CD4-positive, alpha-beta T cell (primary cell): ENCODE measurements at regions not wholly inside any gene's neighbourhood (a gene's known extent, or its start where the extent isn't known, plus 50 kb on each side); places are given as distances from the start of the nearest gene placed in this dataset.

ENCODE experiments used
- ATAC-seq: fragments of 200-7000 bp; cut with Tn5 transposase; one replicate; pipeline ENCODE4 v1.10.0; 2022; ENCODE audit warnings: mild to moderate bottlenecking; ENCODE audit not compliant: poor library complexity
- CTCF ChIA-PET: fragments of 350-600 bp; sonication (Branson Sonifier 250); formaldehyde crosslinking; loops from one replicate; lab custom pipeline; 2021; ENCODE audit warnings: antibody characterized with exemption, inconsistent platforms; lab: Charles Lee
- POLR2A ChIA-PET: fragments of 350-600 bp; sonication (Branson Sonifier 250); formaldehyde crosslinking; loops from one replicate; lab custom pipeline; 2021; ENCODE audit warnings: antibody characterized with exemption, inconsistent platforms; lab: Charles Lee
- DNase-seq, 14 experiments: peaks; one replicate each; pipeline ENCODE4 v3.0.0-alpha.2; 2013 to 2020; ENCODE audit warnings: mixed read lengths in 2 of 14
- H3K27ac ChIP-seq, 2 donors: one replicate each; pipeline versions ENCODE4 v1.5.1 to v1.7.0; 2013; ENCODE audit warnings: low read length in 2 of 2, low read depth in 1 of 2, mild to moderate bottlenecking in 1 of 2
- H3K27me3 ChIP-seq, 2 experiments: 1 replicate in 1 of 2; 2 replicates in 1 of 2; pipeline versions ENCODE4 v1.6.1 to v1.7.0; 2013; ENCODE audit warnings: low read length in 2 of 2, control low read depth in 1 of 2, mild to moderate bottlenecking in 1 of 2, moderate library complexity in 1 of 2; ENCODE audit not compliant: insufficient read depth in 2 of 2, control insufficient read depth in 1 of 2
- H3K36me3 ChIP-seq: one replicate; pipeline ENCODE4 v1.6.1; 2013; ENCODE audit warnings: low read length, control low read depth; ENCODE audit not compliant: insufficient read depth
- H3K4me1 ChIP-seq: one replicate; pipeline ENCODE4 v1.6.1; 2013; ENCODE audit warnings: low read length, control low read depth; ENCODE audit not compliant: insufficient read depth
- H3K4me3 ChIP-seq: one replicate; pipeline ENCODE4 v1.5.1; 2013; ENCODE audit warnings: mild to moderate bottlenecking, low read length, moderate library complexity
- H3K9me3 ChIP-seq, 2 experiments: 1 replicate in 1 of 2; 2 replicates in 1 of 2; pipeline versions ENCODE4 v1.6.1 to v1.7.0; 2013; ENCODE audit warnings: low read length in 2 of 2, mild to moderate bottlenecking in 2 of 2, control low read depth in 1 of 2, moderate library complexity in 1 of 2; ENCODE audit not compliant: control insufficient read depth in 1 of 2, insufficient read depth in 1 of 2
- H3K27ac Mint-ChIP-seq: one replicate; pipeline ENCODE4 v1.8.0; 2020; ENCODE audit warnings: mixed read lengths
- H3K27me3 Mint-ChIP-seq: one replicate; pipeline ENCODE4 v1.8.0; 2021; ENCODE audit warnings: mixed read lengths
- H3K36me3 Mint-ChIP-seq: one replicate; pipeline ENCODE4 v1.8.0; 2021; ENCODE audit warnings: low read depth, mixed read lengths
- H3K4me1 Mint-ChIP-seq: one replicate; pipeline ENCODE4 v1.8.0; 2021; ENCODE audit warnings: low read depth, mixed read lengths
- H3K4me3 Mint-ChIP-seq: one replicate; pipeline ENCODE4 v1.8.0; 2020; ENCODE audit warnings: mild to moderate bottlenecking, mixed read lengths
- H3K9me3 Mint-ChIP-seq: one replicate; pipeline ENCODE4 v1.8.0; 2020; ENCODE audit warnings: mixed read lengths
- intact Hi-C, 2 experiments: fragments of 100-400 bp; cut with DNase I in 1 of 2; cut with micrococcal nuclease in 1 of 2; formaldehyde crosslinking; loops; one replicate each; pipeline versions ENCODE4 v1.15.1 to v1.9.0; 2023 to 2025; cut with DNase I, micrococcal nuclease
- TF ChIP-seq, protein P1 (sequence below): fragments of 200-600 bp; IDR thresholded peaks from one replicate; pipeline ENCODE4 v1.8.0; 2022; ENCODE audit warnings: antibody characterized with exemption, mild to moderate bottlenecking

- H3K9me3 ChIP-seq, result no peaks in the 10 kb centered on the region
Measured at GRCh38 chr15:31803388-31803884, 226.9 kb upstream of the CHRNA7 start.

GRCh38 chr15:31805090-31805662 is 225.1 kb upstream of the CHRNA7 start:
- DNase-seq, result no peak
- TF ChIP-seq, protein P1, sequence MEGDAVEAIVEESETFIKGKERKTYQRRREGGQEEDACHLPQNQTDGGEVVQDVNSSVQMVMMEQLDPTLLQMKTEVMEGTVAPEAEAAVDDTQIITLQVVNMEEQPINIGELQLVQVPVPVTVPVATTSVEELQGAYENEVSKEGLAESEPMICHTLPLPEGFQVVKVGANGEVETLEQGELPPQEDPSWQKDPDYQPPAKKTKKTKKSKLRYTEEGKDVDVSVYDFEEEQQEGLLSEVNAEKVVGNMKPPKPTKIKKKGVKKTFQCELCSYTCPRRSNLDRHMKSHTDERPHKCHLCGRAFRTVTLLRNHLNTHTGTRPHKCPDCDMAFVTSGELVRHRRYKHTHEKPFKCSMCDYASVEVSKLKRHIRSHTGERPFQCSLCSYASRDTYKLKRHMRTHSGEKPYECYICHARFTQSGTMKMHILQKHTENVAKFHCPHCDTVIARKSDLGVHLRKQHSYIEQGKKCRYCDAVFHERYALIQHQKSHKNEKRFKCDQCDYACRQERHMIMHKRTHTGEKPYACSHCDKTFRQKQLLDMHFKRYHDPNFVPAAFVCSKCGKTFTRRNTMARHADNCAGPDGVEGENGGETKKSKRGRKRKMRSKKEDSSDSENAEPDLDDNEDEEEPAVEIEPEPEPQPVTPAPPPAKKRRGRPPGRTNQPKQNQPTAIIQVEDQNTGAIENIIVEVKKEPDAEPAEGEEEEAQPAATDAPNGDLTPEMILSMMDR, result no peak
- Histone ChIP-seq H3K4me3 (no peak overlapping the region), H3K4me1 (no peaks in the 10 kb centered on the region), H3K27me3 (no peaks in the 10 kb centered on the region), H3K9me3 (peaks cover 0 to 4% of the 10 kb centered on the region in 2 experiments), H3K27ac (no peak overlapping the region), H3K36me3 (no peaks in the 10 kb centered on the region)
- ChIA-PET CTCF (no interaction called here), POLR2A (no interaction called here)
- Mint-ChIP-seq H3K36me3 (no peaks in the 10 kb centered on the region), H3K27me3 (no peaks in the 10 kb centered on the region), H3K9me3 (no peaks in the 10 kb centered on the region), H3K27ac (no peak overlapping the region), H3K4me3 (no peak overlapping the region), H3K4me1 (no peaks in the 10 kb centered on the region)
- ATAC-seq, result no peak
- intact Hi-C loops, result no loop called here

More at GRCh38 chr15:31803388-31803884, 226.9 kb upstream of the CHRNA7 start:
- H3K27me3 Mint-ChIP-seq, result peaks cover 4% of the 10 kb centered on the region
- Histone ChIP-seq H3K36me3 (no peaks in the 10 kb centered on the region), H3K27ac (no peak overlapping the region), H3K4me1 (no peaks in the 10 kb centered on the region), H3K4me3 (no peak overlapping the region), H3K27me3 (no peaks in the 10 kb centered on the region)
- no peaks in the 10 kb centered on the region for H3K9me3 Mint-ChIP-seq
- intact Hi-C loops, result no loop called here
- ATAC-seq (no peak), DNase-seq (no peak)
- ChIA-PET CTCF (no interaction called here), POLR2A (no interaction called here)
- no peak overlapping the region for H3K4me3 Mint-ChIP-seq
- H3K4me1 Mint-ChIP-seq, result no peaks in the 10 kb centered on the region
- TF ChIP-seq, protein P1, result no peak
- no peak overlapping the region for H3K27ac Mint-ChIP-seq
- no peaks in the 10 kb centered on the region for H3K36me3 Mint-ChIP-seq

DNA sequence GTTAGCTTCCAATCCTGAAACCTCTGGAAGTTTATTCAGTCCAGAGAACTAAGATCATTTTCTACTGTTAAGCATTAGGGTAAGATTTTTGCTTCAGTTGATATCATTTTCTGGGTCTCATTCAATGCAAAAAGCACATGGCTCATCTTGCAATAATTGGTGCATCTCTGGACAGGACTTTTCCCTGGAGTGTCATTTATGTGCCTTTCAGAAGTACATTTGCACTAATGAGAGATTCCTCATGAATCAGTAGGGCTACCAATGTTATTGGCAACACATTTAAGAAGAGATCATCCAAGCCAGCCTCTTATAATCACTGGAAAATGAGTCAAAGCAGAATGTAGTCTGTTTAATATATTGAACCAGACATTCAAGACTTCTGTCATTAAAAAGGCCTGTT is 224.2 kb upstream of the CHRNA7 start:
- no peak overlapping the region for H3K27ac ChIP-seq
- H3K9me3 ChIP-seq, result peaks cover 0 to 4% of the 10 kb centered on the region in 2 experiments
- no peaks in the 10 kb centered on the region for H3K27me3 Mint-ChIP-seq
- H3K4me1 ChIP-seq, result no peaks in the 10 kb centered on the region
- ChIA-PET POLR2A (no interaction called here), CTCF (no interaction called here)
- H3K27me3 ChIP-seq, result no peaks in the 10 kb centered on the region
- H3K4me1 Mint-ChIP-seq, result no peaks in the 10 kb centered on the region
- no peak for ATAC-seq
- H3K4me3 ChIP-seq, result no peak overlapping the region
- no peak overlapping the region for H3K27ac Mint-ChIP-seq
- H3K9me3 Mint-ChIP-seq, result no peaks in the 10 kb centered on the region
- intact Hi-C loops, result no loop called here
- H3K36me3 ChIP-seq, result no peaks in the 10 kb centered on the region
- DNase-seq, result no peak
- TF ChIP-seq, protein P1, result no peak
- H3K36me3 Mint-ChIP-seq, result no peaks in the 10 kb centered on the region
- H3K4me3 Mint-ChIP-seq, result no peak overlapping the region
